ENCODE measurements at regions not wholly inside any gene's neighbourhood (a gene's known extent, or its start where the extent isn't known, plus 50 kb on each side); places are given as distances from the start of the nearest gene placed in this dataset.
A peak's percentile ranks its signal among the peaks of the same experiment; 100 is the strongest.
"Not testable (repeated sequence)": the region's sequence is repeated elsewhere in the genome, so short reads cannot be mapped to it uniquely, and the experiment has no call there.

DNA sequence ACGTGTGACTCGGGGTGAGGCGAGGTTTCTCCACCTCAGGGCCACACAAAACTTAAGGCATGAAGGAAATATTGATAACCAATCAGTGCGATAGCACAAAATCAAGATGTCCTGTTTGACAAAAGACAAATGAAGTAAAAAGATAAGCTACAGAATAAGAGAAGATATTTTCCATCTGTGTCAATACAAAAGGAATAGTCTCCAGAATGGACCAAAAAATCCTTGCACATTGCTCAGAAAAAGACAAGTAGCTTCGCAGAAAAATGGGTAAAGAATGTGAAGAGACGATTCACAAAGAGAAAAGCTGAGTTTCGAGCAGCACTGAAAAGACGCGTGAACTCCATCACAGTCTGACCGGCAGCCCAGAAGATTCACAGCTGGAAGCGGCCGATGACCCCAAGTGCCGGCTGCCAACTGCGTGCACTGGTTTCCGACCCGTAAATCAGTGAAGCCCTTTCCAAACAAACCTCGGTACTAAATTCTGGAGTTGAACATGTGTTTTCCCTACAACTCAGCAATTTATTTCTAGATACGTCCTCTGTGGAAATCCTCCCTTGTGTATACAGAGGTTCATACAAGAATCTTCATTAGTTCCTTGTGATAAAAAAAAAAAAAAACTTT, 308.4 kb downstream of the BRD1 start:
- no peak for DNase-seq

DNA sequence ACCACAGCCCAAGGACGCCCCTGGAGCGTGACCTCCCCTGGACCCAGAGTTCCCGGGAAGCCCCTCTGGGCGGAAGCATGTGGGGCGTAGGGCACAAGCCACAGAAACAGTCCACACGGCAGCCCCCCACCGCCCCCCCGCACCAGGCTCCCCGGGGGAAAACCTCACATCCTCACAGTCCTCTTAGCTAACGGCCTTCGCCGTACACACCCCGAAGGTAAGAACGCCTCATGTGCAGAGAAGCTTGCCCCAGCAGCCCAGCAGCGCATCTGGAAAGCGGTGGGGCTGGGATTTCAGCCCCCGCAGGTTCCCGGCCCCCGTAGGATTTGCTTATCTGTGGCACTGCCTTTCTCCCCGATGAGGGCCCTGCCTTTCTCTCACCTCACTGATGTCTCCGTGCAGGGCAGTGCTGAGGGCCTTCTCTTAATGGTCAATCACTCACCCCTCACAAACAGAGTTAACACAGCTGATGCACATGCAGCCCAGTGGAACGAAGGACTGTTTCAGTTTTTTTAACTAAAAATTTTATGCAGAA, 309.2 kb downstream of the BRD1 start:
- no peak for DNase-seq

DNA sequence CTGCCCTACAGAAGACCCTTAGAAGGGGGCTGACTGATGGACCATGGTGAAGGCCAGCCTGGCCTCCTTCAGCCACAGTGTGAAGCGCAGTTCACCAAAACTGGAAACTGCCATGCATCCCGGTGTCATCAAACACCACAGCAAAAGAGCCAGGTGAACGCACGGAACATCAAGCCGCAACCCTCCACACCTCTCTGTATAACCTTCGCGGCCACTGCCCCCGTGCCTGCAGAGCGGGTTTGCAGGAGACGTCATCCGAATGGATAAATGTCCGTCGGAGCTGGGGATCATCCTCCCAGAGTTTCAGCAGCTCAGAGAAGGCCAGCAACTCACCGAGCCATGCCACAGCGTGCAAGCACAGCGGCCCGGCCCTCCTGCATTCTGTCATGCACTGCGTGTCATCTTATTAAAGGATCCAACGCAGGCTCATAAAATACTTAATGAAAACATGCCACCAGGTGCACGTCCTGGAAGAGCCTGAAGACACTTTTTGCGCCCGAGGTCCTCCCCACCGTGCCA, 309.9 kb downstream of the BRD1 start:
- no peak for DNase-seq

DNA sequence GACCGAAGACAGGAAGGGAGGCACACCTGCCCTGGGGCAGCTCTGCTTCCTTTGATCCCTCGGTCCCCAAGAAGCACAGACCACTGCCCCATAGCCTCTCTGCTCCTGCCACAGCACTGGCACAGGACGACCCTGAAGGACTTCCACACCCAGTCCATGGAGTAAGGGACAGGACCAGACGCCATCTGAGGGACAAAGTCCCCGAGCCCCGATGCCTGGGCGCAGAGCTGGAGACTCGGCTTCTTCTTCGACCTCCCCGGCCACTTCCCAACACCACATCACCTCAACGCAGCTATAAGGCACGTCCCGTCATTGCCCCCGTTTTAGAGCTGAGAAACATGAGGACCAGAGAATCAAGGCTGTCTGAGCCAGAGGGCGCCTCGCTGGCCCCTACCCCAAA, 310.5 kb downstream of the BRD1 start:
- no peak for DNase-seq

DNA sequence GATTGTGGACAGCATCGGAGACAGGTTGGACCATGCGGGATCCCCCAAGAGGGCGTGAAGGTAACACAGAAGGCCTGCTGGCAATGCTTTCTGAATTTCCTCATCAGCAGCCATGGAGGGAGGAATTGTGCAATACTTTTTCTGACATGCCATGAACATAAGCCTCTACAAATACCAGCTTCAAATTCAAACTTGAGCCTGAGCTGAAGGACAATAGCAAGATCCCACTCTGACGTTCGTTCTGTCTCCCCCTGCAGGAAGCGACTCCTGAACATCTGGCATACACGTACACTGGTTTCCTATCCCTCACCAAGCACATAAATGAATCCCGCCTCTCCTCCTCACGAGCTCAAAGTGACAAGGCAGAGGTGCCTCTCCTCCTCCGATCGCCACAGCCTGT, 312.2 kb downstream of the BRD1 start:
- DNase-seq: peak; percentile 68 to 72

DNA sequence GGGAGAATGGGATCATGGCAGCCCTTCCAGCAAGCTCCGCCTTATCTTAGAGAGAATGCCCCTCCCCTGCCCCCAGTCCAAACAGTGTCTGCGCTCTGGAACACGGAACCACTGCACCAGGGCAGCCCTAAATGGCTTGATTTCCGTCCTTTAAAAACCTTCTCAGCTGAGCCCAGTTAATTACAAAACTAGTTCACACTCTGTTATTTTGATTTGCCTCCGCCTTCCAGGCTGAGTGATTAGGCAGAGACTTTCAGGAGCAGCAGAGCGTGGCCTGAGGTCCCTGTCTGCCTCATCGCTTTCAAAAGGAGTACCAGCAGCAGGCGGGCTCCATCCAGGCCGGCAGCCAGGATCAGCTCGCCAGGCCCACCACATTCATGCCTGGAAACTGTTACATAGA, 313.0 kb downstream of the BRD1 start:
- DNase-seq: no peak

DNA sequence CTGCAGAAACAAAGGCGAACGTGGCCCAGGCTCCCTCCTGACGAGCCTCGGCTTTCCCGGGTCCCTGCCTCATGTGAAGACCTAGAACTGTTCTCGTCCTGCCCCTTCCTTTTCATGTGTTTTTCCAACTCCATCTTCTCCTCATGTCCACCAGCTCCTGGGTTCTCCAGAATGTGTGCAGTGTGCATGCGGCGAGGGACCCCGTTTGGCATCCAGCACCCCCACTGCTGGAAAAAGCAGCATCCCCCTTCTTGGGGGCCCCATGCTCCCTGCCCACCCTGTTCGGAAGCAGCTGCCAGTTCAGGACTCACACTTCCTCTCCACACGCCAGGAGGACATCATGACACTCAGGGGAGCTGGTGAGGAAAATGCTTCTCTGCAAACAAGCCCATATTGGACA, 313.5 kb downstream of the BRD1 start:
- no peak for DNase-seq

DNA sequence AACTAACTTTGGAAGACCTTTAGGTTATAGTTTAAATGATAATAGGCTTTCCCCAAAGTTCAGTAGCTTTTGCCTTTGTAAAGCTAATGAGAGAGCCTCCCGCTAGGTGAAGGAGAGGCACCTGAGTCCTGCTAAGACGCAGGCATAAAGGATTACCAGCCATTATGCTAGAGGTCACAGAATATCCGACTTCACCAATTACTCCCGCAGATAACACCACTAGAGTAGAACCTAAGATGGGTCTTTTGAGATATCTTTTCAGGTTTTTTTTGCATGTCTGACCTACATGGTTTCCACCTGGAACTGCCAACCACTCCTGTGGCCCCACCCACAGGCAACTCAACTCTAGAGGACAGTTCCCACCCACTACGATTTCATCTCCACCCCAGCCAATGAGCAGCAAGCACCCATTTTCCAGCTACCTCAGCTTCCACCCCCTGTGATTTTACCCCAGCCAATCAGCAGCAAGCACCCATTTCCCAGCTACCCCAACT, 314.3 kb downstream of the BRD1 start:
- DNase-seq: no peak

DNA sequence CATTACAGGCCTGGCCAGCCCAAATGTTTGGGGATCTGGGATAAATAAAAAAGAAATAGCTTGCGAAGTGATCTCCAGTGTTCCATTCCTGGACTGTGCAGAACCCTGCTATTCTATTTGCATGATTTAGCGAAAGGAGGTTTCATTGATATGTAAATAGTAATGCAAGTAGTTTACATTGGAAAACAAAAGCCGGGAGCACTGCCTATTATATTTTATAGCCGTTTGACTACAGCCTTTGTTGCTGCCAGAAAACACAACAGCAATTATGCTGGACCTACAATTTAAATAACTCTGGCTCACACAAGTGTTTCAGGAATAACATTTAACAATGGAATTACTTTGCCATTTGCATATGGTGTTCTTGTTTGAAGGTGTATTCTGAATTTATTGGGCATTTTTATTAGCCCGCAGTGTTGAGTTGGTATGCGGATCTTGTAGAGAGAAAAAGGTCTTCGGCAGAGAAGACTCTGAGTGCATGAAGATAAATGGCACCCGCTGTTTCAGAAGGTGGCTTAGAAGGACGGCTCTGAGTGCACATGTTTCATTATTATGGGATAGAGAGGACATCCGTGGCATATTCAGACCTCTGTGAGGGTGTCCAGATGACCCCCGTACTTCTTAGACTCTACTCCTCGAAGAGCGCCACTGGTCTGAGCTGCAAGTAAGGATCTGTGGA, 315.0 kb downstream of the BRD1 start:
- no peak for DNase-seq

DNA sequence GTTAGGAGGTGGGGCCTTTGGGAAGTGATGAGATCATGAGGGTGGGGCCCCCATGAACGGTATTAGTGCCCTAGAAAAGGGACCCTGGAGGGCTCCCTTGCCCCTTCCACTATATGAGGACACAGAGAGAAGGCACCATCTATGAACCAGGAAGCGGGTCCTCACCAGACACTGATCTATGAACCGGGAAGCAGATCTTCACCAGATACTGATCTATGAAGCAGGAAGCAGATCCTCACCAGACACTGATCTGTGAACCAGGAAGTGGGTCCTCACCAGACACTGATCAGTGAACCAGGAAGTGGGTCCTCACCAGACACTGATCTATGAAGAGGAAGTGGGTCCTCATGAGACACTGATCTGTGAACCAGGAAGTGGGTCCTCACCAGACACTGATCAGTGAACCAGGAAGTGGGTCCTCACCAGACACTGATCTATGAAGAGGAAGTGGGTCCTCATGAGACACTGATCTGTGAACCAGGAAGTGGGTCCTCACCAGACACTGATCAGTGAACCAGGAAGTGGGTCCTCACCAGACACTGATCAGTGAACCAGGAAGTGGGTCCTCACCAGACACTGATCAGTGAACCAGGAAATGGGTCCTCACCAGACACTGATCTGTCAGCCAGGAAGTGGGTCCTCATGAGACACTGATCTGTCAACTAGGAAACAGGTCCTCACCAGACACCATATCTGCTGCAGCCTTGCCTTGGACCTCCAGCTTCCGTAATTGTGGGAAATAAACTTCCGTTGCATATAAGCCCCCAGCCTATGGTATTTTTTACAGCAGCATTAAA, 316.1 kb downstream of the BRD1 start:
- DNase-seq: not testable (repeated sequence)

DNA sequence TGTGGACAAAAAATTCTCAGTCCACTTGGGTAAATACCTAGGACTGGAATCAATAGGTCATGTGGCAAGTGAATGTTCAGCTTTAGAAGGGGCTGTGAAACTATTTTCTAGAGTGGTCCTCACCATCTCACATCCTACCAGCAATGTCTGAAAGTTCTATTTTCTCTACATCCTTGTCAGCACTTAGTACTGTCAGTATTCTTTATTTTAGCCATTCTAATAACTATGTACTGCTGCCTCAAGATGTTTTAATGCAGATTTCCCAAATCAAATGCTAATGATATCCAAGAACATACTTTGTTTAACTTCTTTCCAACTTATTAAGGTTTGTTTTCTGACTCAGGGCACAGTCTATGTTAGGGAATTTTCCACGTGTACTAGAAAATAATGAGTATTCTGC, 317.0 kb downstream of the BRD1 start:
- no peak for DNase-seq

DNA sequence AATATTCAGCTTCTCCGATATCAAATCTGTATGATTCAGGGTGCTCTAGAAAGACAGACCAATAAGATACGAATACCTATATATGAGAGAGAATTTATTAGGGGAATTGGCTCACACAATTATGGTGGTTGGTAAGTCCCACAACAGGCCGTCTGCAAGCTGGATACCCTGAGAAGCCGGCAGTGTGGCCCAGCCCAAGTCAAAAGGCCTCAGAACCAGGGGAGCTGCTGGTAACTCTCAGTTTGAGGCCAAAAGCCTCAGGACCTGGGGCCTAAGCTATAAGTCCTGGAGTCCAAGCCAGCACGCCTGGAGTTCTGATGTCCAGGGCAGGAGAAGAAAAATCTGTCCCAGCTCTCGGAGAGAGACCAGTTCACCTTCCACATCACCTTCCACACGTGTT, 318.7 kb downstream of the BRD1 start:
- DNase-seq: no peak

DNA sequence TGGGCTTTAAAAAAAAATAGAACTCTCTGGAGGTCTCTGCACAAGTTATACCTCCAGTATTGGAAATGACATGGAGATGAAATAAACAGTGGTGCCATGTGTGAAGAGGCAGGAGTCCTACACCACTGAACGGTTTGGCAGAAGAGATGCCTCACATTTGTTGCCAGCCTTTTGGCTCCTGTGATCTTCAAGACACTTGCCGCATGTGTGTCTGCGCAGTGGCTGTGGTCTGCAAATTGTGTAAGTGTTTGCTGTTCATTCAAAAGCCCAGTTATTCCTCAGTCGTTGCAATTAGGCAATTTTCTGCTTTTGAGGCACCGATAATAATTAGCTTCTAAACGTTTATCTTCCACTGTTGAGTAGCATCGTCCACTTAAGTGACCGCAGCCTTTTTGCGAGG, 319.1 kb downstream of the BRD1 start:
- no peak for DNase-seq

DNA sequence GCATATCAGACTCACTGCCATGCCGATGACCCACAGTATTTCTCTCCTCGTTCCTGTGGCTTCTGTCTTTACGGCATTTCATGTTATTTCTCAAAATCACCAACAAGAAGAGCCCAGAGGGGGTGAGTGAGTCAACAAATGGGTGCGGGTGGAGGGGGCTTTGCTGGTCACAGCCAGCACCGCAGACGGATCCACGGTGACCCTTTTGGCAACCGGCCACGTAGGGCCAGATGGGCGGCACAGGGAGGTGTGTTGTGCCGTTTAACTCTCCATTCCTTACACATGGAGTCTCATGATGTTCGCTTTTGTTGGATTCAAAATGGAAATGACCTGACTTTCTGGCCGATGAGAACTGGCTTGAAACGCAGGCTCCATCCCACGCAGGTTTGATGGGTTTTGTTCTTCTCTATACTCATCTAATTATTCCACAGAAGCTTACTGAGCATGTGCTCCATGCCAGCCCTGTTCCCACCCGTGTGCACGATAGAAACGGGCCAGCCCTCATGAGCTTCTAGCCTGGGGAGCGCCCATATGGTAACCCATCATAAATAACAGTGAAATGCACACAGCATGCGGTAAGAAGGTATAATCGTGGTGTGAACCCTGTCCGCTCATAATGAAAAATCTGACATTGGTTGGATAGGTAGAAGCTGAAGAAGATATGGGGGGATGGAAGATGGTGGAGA, 319.9 kb downstream of the BRD1 start:
- DNase-seq: no peak

DNA sequence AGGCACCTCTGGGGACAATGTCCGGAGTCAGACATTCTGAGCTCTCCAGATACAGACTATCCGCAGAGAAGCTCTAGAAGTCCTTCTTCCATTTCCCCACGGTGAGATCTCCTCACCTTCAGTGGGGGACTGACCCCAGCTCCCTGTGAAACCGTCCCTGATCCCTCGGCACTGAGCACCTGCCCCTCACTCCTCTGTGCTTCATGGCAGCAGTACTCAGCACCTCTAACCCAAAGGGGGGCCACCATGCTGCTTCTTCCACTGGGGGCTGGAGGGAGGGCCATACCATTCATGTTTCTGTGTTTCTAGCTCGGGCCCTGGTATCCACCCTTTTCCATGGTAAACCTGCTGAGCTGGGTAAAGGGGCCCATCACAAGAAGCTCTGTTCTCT, 321.7 kb downstream of the BRD1 start:
- no peak for DNase-seq

DNA sequence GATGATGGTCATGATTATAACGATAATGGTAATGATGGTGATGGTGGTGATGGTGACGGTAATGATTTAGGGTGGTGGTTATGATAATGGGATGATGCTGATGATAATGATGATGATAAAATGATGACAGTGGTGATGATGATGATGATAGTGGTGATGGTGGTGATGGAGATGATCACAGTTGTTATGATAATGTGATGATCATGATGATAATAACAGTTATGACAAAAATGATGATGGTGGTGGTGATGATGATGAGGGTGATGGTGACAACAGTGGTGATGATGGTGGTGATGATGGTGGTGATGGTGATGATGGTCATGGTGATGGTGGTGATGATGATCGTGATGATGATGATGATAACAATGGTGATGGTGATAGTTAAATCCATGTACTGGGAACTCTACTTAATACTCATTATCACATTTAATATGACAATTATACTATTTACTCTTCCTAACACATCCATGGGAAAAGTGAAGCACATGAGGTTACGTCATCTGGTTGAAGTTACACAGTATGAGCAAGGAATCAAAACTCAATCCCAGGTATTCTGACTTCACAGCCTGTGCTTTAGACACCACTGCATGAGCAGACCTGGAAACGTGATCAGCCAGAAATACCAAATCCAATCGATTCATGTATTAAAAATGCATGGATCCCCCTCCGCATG, 322.2 kb downstream of the BRD1 start:
- no peak for DNase-seq

DNA sequence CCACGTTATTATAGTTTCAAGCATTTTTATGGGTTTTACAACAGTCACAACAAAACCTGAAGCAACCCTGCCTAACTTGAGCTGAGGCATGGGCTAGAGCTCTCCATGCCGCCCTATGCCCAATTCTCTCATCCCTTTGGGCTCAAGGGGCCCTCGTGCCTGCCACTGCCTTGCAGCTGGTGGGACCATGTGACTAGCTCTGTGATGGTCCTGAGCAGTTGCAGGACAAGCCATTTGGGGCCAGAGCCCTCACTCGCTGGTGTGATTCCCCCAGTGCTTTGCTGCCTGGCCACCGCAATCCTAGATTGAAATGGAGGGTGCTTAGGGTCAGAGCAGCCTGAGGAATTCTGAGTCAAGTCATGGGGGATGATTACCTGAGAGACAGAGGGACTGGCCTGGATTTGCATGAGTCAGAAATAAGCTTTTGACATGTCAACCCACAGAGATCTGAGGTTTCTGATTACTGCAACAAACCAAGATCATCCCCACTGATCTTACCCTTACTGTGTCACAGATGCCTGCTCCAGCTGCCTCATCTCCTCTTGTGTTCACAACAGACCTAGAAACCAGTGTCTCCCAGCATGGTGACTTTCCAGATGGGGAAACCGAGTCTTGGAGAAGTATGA, 323.7 kb downstream of the BRD1 start:
- DNase-seq: no peak

DNA sequence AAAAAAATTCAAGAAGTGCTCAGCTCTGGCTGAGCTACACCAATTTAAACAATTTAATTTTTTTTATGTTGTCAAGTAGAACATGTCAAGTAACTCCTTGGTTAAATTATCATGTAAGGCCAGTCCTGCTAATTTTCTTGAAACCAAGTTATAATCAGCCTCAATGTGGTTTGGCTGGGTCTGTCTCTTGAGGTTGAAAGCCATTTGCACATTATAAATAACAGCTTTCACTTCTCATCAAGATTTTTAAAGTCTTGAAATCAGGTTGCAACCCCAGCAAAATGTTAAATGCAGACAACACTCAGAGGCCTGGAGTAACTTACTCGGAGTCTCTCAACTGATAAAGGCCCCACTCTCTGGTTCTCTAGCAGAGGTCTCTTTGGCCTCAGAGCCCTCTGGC, 324.4 kb downstream of the BRD1 start:
- no peak for DNase-seq

DNA sequence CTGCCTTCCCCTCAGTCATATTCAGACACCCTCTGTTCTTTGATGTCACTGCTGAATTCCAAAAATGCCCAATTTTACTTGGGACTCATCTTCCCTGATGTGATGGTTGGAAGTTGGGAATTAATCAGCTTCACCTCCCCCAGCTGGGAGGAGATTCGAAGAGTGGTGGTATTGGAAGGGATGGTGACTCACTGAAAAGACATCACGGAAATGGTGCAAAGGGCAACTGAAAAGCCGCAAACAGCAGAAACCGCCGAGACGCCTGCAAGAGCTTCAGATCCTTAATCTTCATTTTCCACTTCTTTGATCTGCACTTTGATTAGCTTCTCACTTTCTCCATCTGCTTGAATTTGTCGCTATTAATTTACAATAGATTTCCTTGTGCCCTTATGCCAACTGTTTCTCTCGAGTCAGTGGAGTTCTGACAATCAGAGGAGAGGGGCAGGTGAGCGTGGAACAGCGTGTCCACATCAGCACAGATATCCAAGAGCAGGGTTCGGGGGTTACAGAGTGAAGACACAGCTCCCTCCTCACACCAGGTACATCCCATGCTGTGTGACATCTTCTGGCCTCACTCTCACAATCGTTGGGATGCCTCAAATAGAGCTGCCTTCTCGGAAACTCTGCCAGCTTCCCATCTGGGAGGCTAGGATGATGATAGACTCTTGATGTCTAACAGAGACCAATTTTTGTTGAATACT, 325.4 kb downstream of the BRD1 start:
- peak; percentile 70 to 84 for DNase-seq

DNA sequence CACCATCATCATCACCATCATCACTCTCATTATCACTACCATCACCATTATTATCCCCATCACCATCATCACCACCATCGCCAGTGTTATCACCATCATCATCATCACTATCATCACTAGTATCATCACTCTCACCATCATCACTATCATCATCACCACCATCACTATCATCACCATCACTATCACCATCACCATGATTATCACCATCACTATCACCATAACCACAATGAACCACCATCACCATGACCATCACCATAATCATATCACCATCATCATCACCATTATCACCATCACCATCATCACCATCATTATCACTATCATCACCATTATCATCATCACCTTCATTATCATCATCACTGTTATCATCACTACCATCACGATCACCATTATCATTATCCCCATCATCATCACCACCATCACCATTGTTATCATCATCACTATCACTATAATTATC, 326.7 kb downstream of the BRD1 start:
- no peak for DNase-seq

DNA sequence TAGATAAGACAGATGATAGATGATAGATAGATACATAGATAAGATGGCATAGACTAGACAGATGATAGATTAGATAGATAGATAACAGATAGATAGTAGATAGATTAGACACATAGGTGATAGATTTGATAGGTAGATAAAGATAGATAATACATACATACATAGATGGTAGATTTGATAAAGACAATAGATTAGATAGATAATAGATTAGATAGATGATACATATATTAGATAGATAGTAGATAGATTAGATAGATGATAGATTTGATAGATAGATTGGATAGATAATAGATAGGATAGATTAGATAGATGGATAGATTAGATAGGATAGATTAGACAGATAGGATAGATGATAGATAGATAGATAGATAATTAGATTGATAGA, 327.6 kb downstream of the BRD1 start:
- DNase-seq: no peak
